Stimulated activated CD8-positive, alpha-beta memory T cell treated with anti-CD3 and anti-CD28 coated beads, Interleukin-4, amount 100 ng/mL, for 48 hours (primary cell): ENCODE measurements at regions not wholly inside any gene's neighbourhood (a gene's known extent, or its start where the extent isn't known, plus 50 kb on each side); places are given as distances from the start of the nearest gene placed in this dataset.
"Not testable (repeated sequence)": the region's sequence is repeated elsewhere in the genome, so short reads cannot be mapped to it uniquely, and the experiment has no call there.

Experiments used
- DNase-seq: peaks from one replicate; pipeline ENCODE4 v3.0.0-alpha.2; 2020

DNA sequence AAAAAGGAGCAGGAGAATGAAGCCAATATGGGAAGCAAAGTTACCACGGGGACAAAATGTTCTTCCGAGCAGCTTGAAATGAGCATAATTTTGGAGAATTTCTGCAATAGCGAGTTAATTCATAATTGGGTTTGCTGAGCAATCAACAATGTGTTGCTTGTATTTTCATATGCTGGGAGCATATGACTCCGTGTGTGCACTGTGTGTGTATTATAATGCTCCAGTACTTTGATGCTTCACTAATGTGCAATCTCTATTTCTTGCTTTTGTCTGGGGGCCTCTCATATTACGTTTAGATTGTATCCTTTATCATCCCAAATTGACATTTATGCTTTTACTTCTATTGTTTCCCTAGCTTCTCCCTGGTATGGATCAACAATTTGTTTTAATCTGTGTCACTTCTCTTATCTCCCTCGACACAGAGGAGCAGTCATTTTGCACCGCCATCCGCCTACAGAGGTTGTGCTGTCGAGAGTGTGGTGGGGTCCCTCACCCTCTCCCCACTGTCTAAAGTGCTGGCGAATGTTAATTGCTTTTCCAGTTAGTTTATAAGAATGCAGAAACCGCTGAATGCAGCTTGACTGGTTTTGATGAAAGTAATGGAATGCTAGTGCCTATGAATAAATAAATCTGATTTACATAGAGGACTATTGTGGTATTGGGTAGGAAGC is 372.5 kb upstream of the WWC1 start:
- DNase-seq = no peak

DNA sequence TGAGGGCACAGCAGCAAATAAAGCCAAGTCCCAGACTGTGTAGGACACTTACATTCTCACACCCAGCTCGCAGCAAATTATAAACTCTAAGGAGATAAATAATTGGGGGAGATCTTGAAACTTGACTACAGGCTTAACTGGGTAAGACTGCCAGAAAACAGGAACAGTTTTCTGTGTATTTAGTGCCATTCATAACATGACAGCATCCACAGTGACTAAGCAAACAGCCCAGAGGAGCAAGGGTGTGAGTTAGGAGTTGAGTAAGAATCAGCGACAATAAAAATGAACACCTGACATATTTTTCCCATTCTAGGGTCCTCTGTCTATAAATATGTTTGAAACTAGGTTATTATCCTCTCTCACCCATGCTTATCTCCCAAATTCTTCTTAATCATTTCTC is 370.9 kb upstream of the WWC1 start:
- no peak for DNase-seq

GRCh38 chr5:167921796-167922195 is 369.6 kb upstream of the WWC1 start:
- DNase-seq = no peak

DNA sequence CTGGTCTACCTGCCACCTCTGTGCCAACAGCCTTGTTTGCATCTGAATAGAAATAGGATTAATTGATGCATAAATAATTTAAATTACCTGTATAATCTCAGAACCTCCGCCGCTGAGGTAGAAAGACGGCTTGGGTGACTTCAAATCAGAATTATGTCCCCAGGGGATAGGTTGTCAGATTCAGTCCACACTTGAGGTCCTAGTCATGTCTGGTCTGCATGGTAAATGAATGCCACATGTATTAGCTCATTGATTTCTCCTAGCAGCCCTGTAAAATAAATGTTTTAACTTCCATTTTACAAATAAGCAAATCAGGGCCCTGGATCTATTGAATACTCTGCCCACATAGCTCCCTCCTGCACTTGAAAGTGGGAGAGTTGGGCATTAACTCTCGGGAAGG is 368.0 kb upstream of the WWC1 start:
- DNase-seq = no peak

- DNase-seq = no peak
Measured at GRCh38 chr5:167929841-167930240, 361.6 kb upstream of the WWC1 start.

- DNase-seq = no peak
Measured at GRCh38 chr5:167934551-167934971, 356.9 kb upstream of the WWC1 start.

GRCh38 chr5:167936022-167936421 is 355.4 kb upstream of the WWC1 start:
- DNase-seq = no peak

DNA sequence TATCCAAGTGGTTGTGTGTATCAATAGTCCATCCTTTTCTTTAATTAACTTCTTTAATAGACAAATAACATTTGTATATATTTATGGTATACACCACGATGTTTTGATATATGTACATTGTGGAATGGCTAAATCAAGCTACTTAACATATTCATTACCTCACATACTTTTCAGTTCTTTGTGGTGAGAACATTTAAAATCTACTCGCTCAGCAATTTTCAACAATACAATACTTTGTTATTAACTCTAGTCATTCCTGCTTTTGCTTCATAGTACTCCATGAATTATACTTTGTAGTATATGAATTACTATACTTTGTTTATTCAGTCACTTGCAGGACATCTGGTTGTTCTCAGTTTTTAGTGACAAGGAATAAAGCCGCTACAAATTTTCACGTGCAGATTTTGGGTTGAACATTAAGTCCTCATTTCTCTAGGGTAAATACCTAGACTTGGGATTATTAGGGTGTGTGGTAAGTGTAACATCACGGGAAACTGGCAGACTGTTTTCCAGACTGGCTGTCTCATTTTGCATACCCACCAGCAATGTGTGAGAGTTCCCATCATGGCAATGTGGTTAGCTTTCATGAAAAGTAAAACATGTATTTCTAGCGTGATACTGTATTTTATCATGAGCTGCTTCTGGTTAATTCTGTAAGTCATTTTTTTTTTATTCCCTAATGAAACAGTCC is 354.4 kb upstream of the WWC1 start:
- DNase-seq = no peak

DNA sequence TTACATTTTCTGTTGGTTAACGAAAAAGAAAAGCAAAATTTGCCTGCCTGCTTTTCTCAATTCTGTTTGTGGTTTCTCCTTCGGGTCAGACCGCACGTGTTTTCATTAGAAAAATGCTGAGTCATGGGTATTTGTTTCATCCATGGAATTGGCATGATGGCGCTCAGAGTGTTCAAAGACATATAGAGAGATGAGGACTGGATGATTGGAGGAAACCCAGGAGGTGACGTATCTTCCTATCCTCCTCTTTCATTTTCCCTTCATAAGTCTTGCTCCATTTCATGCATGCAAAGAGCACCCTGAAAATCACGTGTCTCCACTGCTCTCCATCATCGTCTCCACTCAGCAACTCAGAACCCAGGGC is 353.8 kb upstream of the WWC1 start:
- DNase-seq = no peak

DNA sequence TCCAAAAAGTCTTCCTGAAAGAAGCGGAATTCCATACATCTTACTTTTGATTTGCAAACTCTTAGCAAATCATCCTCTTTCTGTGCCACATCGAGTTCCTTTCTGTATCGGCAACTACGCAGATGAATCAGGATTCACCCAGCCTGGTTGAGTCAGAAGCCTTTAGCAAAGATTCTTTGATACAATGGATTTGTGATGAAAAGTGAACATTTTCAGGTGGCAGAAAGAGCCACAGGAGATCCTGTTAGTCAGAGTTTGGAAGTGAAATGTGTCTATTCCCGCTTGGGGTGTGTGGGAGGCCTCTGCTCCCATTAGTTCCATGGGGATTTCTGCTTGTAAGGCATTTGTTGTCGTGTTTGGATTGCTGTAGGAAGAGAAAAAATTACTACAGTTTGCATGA is 351.8 kb upstream of the WWC1 start:
- DNase-seq = no peak

- DNase-seq = no peak
Measured at GRCh38 chr5:167940911-167941310, 350.5 kb upstream of the WWC1 start.

DNA sequence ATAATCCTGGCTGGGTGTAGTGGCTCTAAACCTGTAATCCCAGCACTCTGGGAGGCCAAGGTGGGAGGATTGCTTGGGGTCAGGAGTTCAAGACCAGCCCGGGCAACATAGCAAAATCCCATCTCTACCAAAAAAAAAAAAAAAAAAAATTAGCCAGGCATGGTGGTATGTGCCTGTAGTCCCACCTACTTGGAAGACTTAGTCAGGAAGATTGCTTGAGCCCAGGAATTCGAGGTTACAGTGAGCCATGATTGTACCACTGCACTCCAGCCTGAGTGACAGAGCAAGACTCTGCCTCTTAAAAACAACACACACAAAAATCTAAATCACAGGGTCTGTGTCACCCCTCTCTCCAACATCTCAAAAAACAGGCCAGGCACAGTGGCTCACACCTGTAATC is 349.9 kb upstream of the WWC1 start:
- not testable (repeated sequence) for DNase-seq

- DNase-seq = no peak
Measured at GRCh38 chr5:167943343-167943742, 348.1 kb upstream of the WWC1 start.

DNA sequence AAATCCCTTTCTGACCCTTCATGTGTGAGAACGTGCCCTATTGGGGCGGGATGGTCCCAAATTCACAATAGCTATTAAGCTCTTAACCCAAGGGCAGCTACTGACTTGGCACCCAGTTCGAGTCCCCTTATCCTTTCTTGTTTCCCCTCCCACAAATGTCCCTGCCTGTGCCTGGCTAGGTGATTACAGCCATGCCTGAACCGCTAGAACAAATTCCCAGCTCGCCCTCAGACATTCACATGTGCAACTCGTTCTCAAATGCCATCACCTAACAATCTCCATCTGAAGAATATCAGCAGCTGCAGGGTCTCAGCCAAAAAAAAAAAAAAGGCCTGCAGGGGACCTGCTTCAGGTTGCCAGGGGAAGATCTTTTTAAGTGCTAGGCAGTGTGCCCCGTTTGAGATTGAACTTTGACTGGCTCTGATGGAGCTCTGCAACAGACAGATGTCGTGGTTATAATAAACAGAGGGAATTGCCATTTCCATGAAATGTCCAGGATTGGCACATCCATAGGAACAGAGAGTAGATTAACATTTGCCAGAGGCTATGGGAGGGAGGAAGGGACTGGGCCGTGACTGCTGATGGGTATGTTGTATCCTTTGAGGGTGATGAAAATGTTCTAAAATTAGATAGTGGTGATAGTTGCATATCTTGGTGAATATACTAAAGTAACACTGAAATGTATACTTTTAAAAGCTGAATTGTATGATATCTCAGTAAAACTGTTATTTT is 347.2 kb upstream of the WWC1 start:
- no peak for DNase-seq

DNA sequence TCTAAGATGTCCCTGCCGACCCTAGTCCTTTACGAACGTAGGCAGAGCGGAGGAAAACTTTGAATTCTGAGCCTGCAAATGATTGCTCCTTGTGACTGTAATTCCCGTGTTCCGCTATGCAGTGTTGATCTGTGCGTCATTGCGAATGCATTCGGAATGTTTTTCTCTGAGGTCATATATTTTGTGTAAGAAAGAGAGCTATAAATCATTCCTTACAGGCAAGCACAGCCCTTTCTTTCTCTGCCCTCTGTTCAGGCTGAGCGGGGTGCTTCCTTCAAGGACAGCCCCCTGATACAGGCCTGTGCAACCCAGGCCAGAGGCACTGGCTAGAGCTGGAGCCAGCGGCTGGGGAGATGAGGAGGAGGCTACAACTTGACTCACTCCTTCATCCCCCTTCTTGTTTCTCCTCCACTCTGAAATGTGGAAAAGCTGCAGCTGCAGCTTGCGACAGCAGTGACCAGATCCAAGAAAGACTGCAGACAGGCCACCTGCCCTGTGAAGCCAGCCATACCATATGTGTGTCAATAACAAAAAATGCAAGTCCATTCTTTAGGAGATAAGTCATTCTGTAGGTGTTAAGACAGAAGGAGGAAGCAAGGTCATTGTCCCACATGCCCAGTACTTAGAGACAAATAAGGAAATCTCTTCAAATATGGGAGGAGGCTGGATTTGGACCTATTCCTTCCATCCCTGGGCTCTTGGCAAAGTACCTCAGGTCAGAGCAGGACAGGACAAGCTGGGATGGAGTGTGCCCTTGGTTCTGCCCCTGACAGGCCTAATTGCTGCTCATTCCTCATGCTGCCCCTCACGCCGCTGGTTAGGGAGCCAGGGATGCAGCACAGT is 345.7 kb upstream of the WWC1 start:
- no peak for DNase-seq

DNA sequence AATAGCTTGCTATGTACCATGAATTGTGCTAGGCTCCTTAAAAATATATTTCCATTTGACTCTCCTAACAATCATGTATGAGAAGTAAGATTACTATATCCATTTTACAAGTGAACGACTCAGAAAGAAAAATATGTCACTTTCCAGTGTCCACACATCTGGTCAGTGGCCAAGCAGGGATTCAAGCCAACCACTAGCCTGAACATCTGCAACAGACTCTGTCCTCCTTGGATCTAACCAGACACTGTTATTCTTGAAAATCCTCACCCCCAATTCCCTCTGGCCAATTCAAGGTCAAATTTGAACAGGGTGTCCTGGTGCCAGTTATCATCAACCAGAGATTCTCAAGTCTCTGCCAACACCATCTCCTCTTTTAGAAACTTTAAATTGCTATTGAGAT is 344.1 kb upstream of the WWC1 start:
- no peak for DNase-seq

DNA sequence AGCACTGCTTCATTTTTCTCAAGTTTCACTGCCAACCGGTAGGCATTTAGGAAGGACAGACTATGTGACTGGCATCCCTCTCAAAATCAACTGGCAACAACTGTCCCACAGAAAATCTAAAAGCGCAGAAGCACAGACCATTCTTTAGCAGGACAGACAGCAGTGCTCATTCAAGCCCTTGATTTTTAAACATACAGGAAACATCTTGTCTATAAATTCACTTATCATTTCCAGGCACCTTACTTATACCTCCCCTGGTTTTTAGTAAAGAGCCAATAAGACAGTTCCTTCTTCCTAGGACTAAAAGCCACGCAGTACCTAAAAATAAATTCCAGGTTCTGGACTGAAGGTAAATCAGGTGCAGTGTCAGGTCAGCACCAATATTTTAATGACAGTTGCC is 343.2 kb upstream of the WWC1 start:
- DNase-seq = no peak

DNA sequence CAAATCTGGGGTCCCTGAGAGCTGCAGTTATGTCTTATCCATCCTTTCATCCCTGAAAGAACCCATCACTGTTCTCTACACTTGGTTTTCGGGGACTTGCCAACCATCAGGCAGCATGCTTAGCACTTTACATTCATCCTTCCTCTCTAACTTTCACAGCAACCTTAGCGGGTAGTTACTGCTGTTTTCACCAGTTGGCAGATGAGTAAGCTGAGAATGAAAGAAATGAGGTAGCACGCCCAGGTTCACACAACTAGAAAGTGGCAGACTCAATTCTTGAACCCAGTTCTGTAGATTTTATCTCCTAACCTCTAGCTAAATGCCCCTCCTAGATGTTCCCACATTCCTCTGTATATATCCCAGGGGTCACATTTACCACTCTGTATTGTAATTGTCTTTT is 342.0 kb upstream of the WWC1 start:
- DNase-seq = no peak

- no peak for DNase-seq
Measured at GRCh38 chr5:167950126-167950721, 341.2 kb upstream of the WWC1 start.

DNA sequence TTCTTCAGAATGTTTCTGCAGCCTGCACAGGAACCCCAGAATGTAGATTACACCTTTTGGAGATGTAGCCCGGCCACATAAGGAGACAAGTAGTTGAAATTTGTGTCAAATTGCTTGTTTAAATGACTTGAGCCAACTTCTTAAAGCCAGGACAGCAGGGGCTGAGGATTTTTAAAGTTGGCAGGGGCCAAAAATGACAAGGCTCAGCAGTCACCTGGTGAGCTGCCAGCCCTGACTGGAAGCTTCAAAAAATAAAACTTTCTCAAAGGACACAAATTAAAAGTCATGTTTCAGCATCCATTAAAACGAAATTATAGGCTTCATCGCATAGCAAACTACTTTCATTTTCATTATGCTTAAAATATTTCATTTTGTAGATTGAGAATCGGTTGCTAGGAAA is 340.3 kb upstream of the WWC1 start:
- no peak for DNase-seq

- DNase-seq = no peak
Measured at GRCh38 chr5:167952278-167952995, 339.0 kb upstream of the WWC1 start.

DNA sequence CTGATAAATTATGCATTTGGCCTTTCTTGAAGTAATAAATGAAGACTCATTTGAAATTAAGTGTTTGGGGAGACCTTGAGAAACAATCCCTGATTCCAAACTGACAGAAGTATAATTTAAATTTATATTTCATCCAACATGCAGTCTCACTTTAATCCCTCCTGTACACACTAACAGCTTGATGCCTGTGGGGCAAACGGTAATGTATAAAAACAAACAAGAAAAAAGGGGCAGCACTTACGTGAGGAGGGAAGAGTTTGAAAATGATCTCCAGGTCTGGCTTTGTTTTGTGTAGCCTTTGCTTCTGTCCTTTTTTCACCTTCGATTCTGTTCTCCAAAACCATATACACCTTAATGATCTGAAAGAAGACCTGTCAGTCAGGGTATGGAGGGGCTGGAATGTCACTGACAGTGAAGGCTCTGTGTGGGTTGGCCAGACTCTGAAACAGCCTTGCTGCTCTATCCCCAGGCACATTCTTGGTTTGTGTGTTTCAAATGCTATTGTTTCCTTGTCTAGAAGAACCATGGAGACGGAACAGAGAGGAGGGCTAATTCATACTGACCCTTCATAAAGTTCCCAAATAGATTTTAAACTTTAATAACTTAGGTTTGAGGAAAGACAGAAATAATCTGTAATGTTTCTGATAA is 338.2 kb upstream of the WWC1 start:
- DNase-seq = no peak
